ENCODE measurements at regions not wholly inside any gene's neighbourhood (a gene's known extent, or its start where the extent isn't known, plus 50 kb on each side); places are given as distances from the start of the nearest gene placed in this dataset.

GRCh38 chr4:18631586-18631985 lies 610.0 kb upstream of the LCORL start:
- no peak overlapping the region for H3K4me3 ChIP-seq (ENCODE audit: low read length in 3 of 3)
- H3K27ac ChIP-seq (ENCODE audit: low read depth in 2 of 2, low read length in 2 of 2): no peak overlapping the region
- no peaks in the 10 kb centered on the region for H3K36me3 ChIP-seq (ENCODE audit: control insufficient read depth in 2 of 3, insufficient read depth in 3 of 3, low read length in 3 of 3)
- H3K4me1 ChIP-seq (ENCODE audit: control insufficient read depth in 2 of 3, insufficient read depth in 2 of 3, low read depth in 1 of 3, low read length in 3 of 3): no peaks in the 10 kb centered on the region
- no peak for TF ChIP-seq CTCF (IDR thresholded peaks at IDR 0.05; ENCODE audit: borderline replicate concordance, extremely low read depth, insufficient read depth)
- H3K27me3 ChIP-seq (ENCODE audit: control insufficient read depth, insufficient read depth, low read length): no peaks in the 10 kb centered on the region
- no peak overlapping the region for H3K9ac ChIP-seq (ENCODE audit: low read length in 3 of 3)
- FAIRE-seq (no peak), DNase-seq (peak in 1 of 5 donors; percentile 7)
- H3K9me3 ChIP-seq (ENCODE audit: control insufficient read depth in 2 of 3, insufficient read depth in 1 of 3, low read length in 3 of 3): no peaks in the 10 kb centered on the region
- intact Hi-C loops (cut with DNase I): no loop called here

GRCh38 chr4:18630218-18631110 lies 608.9 kb upstream of the LCORL start:
- no peak for FAIRE-seq
- no peaks in the 10 kb centered on the region for H3K27me3 ChIP-seq (ENCODE audit: control insufficient read depth, insufficient read depth, low read length)
- H3K9me3 ChIP-seq (ENCODE audit: control insufficient read depth in 2 of 3, insufficient read depth in 1 of 3, low read length in 3 of 3): no peaks in the 10 kb centered on the region
- no peak overlapping the region for H3K9ac ChIP-seq (ENCODE audit: low read length in 3 of 3)
- no peaks in the 10 kb centered on the region for H3K36me3 ChIP-seq (ENCODE audit: control insufficient read depth in 2 of 3, insufficient read depth in 3 of 3, low read length in 3 of 3)
- no peak overlapping the region for H3K4me3 ChIP-seq (ENCODE audit: low read length in 3 of 3)
- H3K4me1 ChIP-seq (ENCODE audit: control insufficient read depth in 2 of 3, insufficient read depth in 2 of 3, low read depth in 1 of 3, low read length in 3 of 3): no peaks in the 10 kb centered on the region
- H3K27ac ChIP-seq (ENCODE audit: low read depth in 2 of 2, low read length in 2 of 2): no peak overlapping the region
- peak in 2 of 5 donors; percentile 28 to 64 for DNase-seq
- intact Hi-C loops (cut with DNase I): no loop called here
- no peak for TF ChIP-seq CTCF (IDR thresholded peaks at IDR 0.05; ENCODE audit: borderline replicate concordance, extremely low read depth, insufficient read depth)

- FAIRE-seq (no peak), DNase-seq (no peak)
- Histone ChIP-seq H3K9ac (ENCODE audit: low read length in 3 of 3) (no peak overlapping the region), H3K4me3 (ENCODE audit: low read length in 3 of 3) (no peak overlapping the region), H3K27ac (ENCODE audit: low read depth in 2 of 2, low read length in 2 of 2) (no peak overlapping the region), H3K4me1 (ENCODE audit: control insufficient read depth in 2 of 3, insufficient read depth in 2 of 3, low read depth in 1 of 3, low read length in 3 of 3) (no peaks in the 10 kb centered on the region), H3K36me3 (ENCODE audit: control insufficient read depth in 2 of 3, insufficient read depth in 3 of 3, low read length in 3 of 3) (no peaks in the 10 kb centered on the region), H3K27me3 (ENCODE audit: control insufficient read depth, insufficient read depth, low read length) (no peaks in the 10 kb centered on the region), H3K9me3 (ENCODE audit: control insufficient read depth in 2 of 3, insufficient read depth in 1 of 3, low read length in 3 of 3) (no peaks in the 10 kb centered on the region)
- no peak for TF ChIP-seq CTCF (IDR thresholded peaks at IDR 0.05; ENCODE audit: borderline replicate concordance, extremely low read depth, insufficient read depth)
- intact Hi-C loops (cut with DNase I): no loop called here
Measured at GRCh38 chr4:18627447-18628005, 606.0 kb upstream of the LCORL start.

All from kidney (tissue), 13 donors.